Fibroblast of villous mesenchyme (primary cell): ENCODE measurements at regions not wholly inside any gene's neighbourhood (a gene's known extent, or its start where the extent isn't known, plus 50 kb on each side); places are given as distances from the start of the nearest gene placed in this dataset.

ENCODE experiments used
- DNase-seq: peaks from one replicate; pipeline ENCODE4 v3.0.0-alpha.2; 2010; ENCODE audit warnings: low read depth
- H3K4me3 ChIP-seq: 2 replicates; pipeline ENCODE4 v1.5.1; 2011; ENCODE audit warnings: low read depth, mild to moderate bottlenecking, low read length
- TF ChIP-seq, protein P1 (sequence below): IDR thresholded peaks from 2 replicates; pipeline ENCODE4 v1.5.1; 2012; ENCODE audit warnings: low read depth, mild to moderate bottlenecking, low read length; ENCODE audit not compliant: insufficient read depth

DNA sequence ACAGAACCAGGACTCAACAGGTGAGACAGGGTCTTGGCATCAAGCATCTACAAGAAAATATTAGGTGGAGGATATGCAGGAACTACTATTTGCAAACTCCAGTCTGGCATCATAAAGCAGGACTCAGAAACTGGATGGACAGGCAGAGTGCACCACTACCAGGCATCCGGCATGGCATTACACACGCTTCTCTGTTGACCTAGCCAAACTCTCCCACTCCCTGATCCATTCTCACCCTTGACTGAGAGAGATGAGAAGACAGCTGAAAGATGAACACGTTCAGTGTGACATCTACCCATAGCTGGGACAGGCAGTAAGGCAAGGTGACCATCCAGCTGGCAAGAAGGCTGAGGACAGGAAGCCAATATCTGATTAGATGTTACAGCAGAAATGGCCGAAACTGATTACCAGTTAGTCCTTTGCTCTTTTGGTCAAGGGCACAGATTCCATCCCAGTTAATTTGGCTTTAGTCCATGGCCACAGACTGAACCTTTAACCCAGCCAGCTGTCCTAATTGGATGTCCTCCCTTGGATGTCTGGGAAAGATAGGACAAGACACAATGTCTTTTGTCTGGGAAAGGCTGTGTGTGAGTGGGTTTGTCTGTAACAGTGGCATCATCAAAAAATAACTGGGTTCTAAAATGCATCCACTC is 71.6 kb downstream of the BBS10 start:
- TF ChIP-seq, protein P1, sequence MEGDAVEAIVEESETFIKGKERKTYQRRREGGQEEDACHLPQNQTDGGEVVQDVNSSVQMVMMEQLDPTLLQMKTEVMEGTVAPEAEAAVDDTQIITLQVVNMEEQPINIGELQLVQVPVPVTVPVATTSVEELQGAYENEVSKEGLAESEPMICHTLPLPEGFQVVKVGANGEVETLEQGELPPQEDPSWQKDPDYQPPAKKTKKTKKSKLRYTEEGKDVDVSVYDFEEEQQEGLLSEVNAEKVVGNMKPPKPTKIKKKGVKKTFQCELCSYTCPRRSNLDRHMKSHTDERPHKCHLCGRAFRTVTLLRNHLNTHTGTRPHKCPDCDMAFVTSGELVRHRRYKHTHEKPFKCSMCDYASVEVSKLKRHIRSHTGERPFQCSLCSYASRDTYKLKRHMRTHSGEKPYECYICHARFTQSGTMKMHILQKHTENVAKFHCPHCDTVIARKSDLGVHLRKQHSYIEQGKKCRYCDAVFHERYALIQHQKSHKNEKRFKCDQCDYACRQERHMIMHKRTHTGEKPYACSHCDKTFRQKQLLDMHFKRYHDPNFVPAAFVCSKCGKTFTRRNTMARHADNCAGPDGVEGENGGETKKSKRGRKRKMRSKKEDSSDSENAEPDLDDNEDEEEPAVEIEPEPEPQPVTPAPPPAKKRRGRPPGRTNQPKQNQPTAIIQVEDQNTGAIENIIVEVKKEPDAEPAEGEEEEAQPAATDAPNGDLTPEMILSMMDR, result no peak
- peak; percentile 33 for DNase-seq
- no peak overlapping the region for H3K4me3 ChIP-seq

DNA sequence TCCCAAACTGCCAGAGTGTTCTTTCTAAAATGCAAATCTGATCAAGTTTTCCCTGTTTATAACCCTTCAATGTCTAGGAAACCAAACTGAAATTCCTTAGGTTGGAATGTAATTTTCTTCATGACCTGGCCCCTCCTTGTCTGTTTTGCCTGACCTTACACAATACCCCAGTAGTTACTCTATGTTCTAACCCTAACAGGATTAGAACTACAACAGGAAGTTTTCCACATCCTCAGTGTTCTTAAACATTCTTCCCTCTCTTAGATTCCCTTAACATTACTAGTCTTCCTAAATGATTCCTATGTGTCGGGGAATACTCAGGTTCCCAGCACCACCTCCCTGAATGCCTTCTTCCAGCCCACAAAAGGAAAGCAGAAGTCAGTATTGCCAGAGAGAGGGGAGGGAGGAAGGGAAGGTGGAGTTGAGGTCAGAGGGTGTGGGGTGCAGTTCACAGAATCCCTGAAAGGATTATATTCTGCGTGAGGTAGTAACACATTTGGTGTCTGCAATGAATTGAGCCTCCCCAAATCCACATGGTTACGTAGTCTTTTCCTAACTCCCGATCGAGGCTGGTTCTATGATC is 72.6 kb downstream of the BBS10 start:
- H3K4me3 ChIP-seq, result no peak overlapping the region
- peak; percentile 64 for DNase-seq
- TF ChIP-seq, protein P1, result no peak

DNA sequence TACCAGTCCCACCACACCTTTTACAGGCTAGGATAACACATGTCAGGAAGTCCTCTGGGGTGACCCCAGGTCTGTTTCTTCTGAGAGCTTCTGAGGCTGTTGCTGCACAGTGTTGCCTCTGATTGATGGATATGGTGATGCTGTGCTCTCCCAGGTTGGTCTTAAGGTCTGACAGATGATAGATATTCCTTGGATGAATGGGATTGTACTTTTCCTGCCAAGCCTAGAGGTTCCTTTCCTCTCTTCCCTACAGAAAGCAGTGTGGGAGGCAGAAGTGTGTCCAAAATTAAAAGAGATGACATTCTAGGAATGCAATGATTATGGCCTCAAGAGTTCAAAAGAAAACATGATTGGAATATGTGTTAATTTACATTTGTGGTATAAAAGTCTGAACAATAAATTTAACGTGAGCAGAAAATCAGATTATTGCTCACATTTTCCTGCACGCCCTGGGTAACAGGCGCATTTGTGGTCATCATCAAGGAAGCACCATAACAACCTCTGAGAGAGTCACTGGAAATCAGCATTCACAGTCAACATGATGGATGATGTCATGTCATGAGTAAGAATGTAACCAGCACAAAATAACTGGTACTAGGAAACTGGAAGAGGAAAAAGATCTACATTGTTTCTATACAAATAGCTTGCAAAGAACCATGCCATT is 73.7 kb downstream of the BBS10 start:
- H3K4me3 ChIP-seq, result no peak overlapping the region
- peak; percentile 43 for DNase-seq
- TF ChIP-seq, protein P1, result no peak

DNA sequence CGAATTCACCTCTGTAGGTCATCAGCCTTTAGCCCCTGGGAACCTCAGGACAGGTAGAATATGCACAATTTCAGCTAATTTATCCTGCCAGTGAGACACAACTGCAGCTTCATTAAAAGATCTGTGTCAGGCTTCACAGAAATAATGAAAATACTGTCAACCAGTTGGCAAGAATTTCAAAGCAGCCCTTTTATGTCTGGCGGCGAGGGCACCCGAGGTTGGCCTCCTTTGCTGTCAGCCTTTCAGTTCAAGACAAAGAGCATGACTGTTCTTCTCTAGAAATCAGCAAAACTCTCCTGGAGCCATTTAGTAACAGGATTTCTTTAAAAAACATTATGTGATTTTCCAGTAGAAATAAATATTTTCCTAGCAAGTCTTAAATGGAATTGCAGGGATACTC is 75.9 kb downstream of the BBS10 start:
- no peak overlapping the region for H3K4me3 ChIP-seq
- no peak for DNase-seq
- TF ChIP-seq, protein P1, result no peak

DNA sequence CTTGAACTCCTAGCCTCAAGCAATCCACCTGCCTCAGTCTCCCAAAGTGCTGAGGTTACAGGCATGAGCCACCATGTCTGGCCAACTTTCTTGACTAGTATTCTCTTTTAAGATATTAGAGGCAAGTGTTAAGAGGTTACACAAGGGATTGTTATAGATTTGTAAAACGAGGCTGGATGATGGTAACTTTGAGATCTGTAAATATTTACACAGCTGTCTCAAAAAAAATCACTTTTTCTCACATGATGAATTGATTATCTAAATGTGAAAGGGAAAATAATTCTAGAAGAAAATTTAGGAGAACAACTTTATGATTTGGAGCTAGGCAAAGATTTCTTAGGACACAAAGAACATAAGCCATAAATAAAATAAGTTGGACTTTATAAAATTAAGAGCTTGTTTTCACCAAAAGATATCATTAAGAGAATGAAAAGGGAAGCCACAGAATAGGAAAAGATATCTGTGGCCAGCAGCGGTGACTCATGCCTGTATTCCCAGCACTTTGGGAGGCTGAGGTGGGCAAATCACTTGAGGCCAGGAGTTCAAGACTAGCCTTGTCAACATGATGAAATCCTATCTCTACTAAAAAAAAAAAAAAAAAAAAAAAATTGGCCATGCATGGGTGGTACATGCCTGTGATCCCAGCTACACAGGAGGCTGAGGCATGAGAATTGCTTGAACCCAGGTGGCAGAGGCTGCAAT is 77.4 kb downstream of the BBS10 start:
- H3K4me3 ChIP-seq, result no peak overlapping the region
- TF ChIP-seq, protein P1, result no peak
- DNase-seq, result no peak

DNA sequence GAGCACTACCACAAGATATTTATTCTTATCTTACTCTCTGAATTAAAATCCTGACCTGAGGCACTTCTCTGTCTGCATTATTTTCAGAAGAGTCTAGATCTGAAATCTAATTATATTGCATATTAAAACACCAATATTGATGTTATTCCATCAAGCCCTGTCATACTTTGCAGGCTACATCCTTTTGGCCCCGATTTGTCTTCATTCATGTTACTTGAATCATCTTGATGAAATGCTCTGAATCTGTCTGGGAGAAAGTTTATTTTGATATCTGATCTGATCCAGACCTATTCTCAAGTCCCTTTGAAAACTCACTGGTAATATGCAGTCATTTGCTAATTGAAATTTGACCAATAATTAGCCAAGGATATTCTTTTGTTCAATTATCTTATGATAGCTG is 79.9 kb downstream of the BBS10 start:
- TF ChIP-seq, protein P1, result no peak
- DNase-seq, result no peak
- H3K4me3 ChIP-seq, result no peak overlapping the region
